ENCODE measurements at regions not wholly inside any gene's neighbourhood (a gene's known extent, or its start where the extent isn't known, plus 50 kb on each side); places are given as distances from the start of the nearest gene placed in this dataset.

- H3K27me3 ChIP-seq: no peaks in the 10 kb centered on the region
- 55% methylated on average over 1 of the region's 1 CpG for WGBS (ENCODE audit: insufficient coverage, low coverage, low lambda C conversion rate, missing lambda C conversion rate)
- no peaks in the 10 kb centered on the region for H3K36me3 ChIP-seq
- H3K27ac ChIP-seq: no peak overlapping the region
- TF ChIP-seq CTCF (IDR thresholded peaks at IDR 0.05): no peak
- no peaks in the 10 kb centered on the region for H3K4me1 ChIP-seq
- ATAC-seq (no peak), DNase-seq (no peak)
- no peak overlapping the region for H3K4me3 ChIP-seq
- no peaks in the 10 kb centered on the region for H3K9me3 ChIP-seq
- intact Hi-C loops (cut with DNase I): no loop called here
Observed at GRCh38 chr2:199199797-199200196, 257.9 kb downstream of the SATB2 start.

- Histone ChIP-seq H3K36me3 (no peaks in the 10 kb centered on the region), H3K27ac (no peak overlapping the region), H3K4me1 (no peaks in the 10 kb centered on the region), H3K4me3 (no peak overlapping the region), H3K9me3 (no peaks in the 10 kb centered on the region), H3K27me3 (no peaks in the 10 kb centered on the region)
- no peak for TF ChIP-seq POLR2A (IDR thresholded peaks at IDR 0.05)
- TF ChIP-seq CTCF (IDR thresholded peaks at IDR 0.05): no peak
- WGBS (ENCODE audit: insufficient coverage, low coverage, low lambda C conversion rate, missing lambda C conversion rate): 57% methylated on average over 1 of the region's 1 CpG
- ATAC-seq: no peak
- DNase-seq: no peak
- intact Hi-C loops (cut with DNase I): no loop called here
Observed at GRCh38 chr2:199197448-199197847, 260.3 kb downstream of the SATB2 start.

GRCh38 chr2:199196686-199197085, 261.1 kb downstream of the SATB2 start:
- ATAC-seq: no peak

GRCh38 chr2:199195927-199196502, 261.7 kb downstream of the SATB2 start:
- H3K27me3 ChIP-seq: no peaks in the 10 kb centered on the region
- H3K36me3 ChIP-seq: no peaks in the 10 kb centered on the region
- intact Hi-C loops (cut with DNase I): no loop called here
- no peak overlapping the region for H3K27ac ChIP-seq
- H3K9me3 ChIP-seq: no peaks in the 10 kb centered on the region
- 58% methylated on average over 6 of the region's 6 CpGs for WGBS (ENCODE audit: insufficient coverage, low coverage, low lambda C conversion rate, missing lambda C conversion rate)
- no peak for DNase-seq
- no peaks in the 10 kb centered on the region for H3K4me1 ChIP-seq
- H3K4me3 ChIP-seq: no peak overlapping the region
- ATAC-seq: no peak
- TF ChIP-seq CTCF (IDR thresholded peaks at IDR 0.05) (no peak), POLR2A (IDR thresholded peaks at IDR 0.05) (no peak)

More at GRCh38 chr2:199196686-199197085, 261.1 kb downstream of the SATB2 start:
- intact Hi-C loops (cut with DNase I): no loop called here
- Histone ChIP-seq H3K4me3 (no peak overlapping the region), H3K27ac (no peak overlapping the region), H3K9me3 (no peaks in the 10 kb centered on the region), H3K27me3 (no peaks in the 10 kb centered on the region), H3K36me3 (no peaks in the 10 kb centered on the region), H3K4me1 (no peaks in the 10 kb centered on the region)
- WGBS (ENCODE audit: insufficient coverage, low coverage, low lambda C conversion rate, missing lambda C conversion rate): 60% methylated on average over 3 of the region's 3 CpGs
- TF ChIP-seq POLR2A (IDR thresholded peaks at IDR 0.05) (no peak), CTCF (IDR thresholded peaks at IDR 0.05) (no peak)
- DNase-seq: no peak

GRCh38 chr2:199191461-199191860, 266.3 kb downstream of the SATB2 start:
- ATAC-seq: no peak
- TF ChIP-seq CTCF (IDR thresholded peaks at IDR 0.05) (no peak), POLR2A (IDR thresholded peaks at IDR 0.05) (no peak)

More at GRCh38 chr2:199191461-199191860, 266.3 kb downstream of the SATB2 start:
- 52% methylated on average over 8 of the region's 8 CpGs for WGBS (ENCODE audit: insufficient coverage, low coverage, low lambda C conversion rate, missing lambda C conversion rate)
- no peaks in the 10 kb centered on the region for H3K27me3 ChIP-seq
- no peak for DNase-seq
- H3K4me1 ChIP-seq: no peaks in the 10 kb centered on the region
- no peak overlapping the region for H3K4me3 ChIP-seq
- intact Hi-C loops (cut with DNase I): no loop called here
- no peaks in the 10 kb centered on the region for H3K9me3 ChIP-seq
- H3K27ac ChIP-seq: no peak overlapping the region
- H3K36me3 ChIP-seq: no peaks in the 10 kb centered on the region
